Tibial nerve (tissue), 4 donors: ENCODE measurements at regions not wholly inside any gene's neighbourhood (a gene's known extent, or its start where the extent isn't known, plus 50 kb on each side); places are given as distances from the start of the nearest gene placed in this dataset.

Experiments
- DNase-seq, 2 donors: peaks; one replicate each; pipeline ENCODE4 v3.0.0-alpha.2; 2019; ENCODE audit warnings: low spot score in 2 of 2
- H3K27ac ChIP-seq, 4 donors: fragments of 200-600 bp; sonication (generic) in 3 of 4; one replicate each; pipeline ENCODE4 v1.5.1; 2017 to 2019; ENCODE audit warnings: mild to moderate bottlenecking in 1 of 4
- H3K27me3 ChIP-seq, 2 donors: fragments of 200-600 bp; sonication (generic) in 1 of 2; one replicate each; pipeline versions ENCODE4 v1.5.1 to v1.6.0; 2017 to 2019
- H3K36me3 ChIP-seq, 3 donors: fragments of 200-600 bp; sonication (generic); one replicate each; pipeline ENCODE4 v1.5.1; 2018 to 2019
- H3K4me1 ChIP-seq, 4 donors: fragments of 200-600 bp; sonication (generic) in 3 of 4; one replicate each; pipeline ENCODE4 v1.5.1; 2017 to 2019
- H3K4me3 ChIP-seq, 4 donors: fragments of 200-600 bp; sonication (generic) in 3 of 4; one replicate each; pipeline ENCODE4 v1.5.1; 2017 to 2019; ENCODE audit warnings: mild to moderate bottlenecking in 1 of 4, moderate library complexity in 1 of 4
- H3K9me3 ChIP-seq, 4 donors: fragments of 200-600 bp; sonication (generic) in 3 of 4; one replicate each; pipeline ENCODE4 v1.5.1; 2017 to 2019
- CTCF ChIP-seq, 5 experiments: fragments of 200-600 bp in 3 of 5; fragments of 450-650 bp in 2 of 5; sonication (generic) in 3 of 5; IDR thresholded peaks; one replicate each; pipeline ENCODE4 v1.5.1; 2016 to 2019; ENCODE audit warnings: antibody characterized with exemption in 5 of 5, mild to moderate bottlenecking in 3 of 5, moderate library complexity in 2 of 5
- EP300 ChIP-seq, 2 donors: sonication (generic); formaldehyde crosslinking; IDR thresholded peaks; one replicate each; pipeline ENCODE4 v1.6.1; 2017; ENCODE audit warnings: antibody characterized with exemption in 2 of 2, mild to moderate bottlenecking in 1 of 2
- POLR2A ChIP-seq, 2 donors: fragments of 450-650 bp; IDR thresholded peaks; one replicate each; pipeline ENCODE4 v1.6.1; 2017; ENCODE audit warnings: antibody characterized with exemption in 2 of 2, mild to moderate bottlenecking in 2 of 2, moderate library complexity in 2 of 2
- WGBS, 2 donors: methylation state at CpG; one replicate each; pipeline ENCODE4 v1.1.5; 2018; 5-methylcytosine and 5-hydroxymethylcytosine counted together

- no peak overlapping the region for H3K4me3 ChIP-seq
- no peaks in the 10 kb centered on the region for H3K9me3 ChIP-seq
- H3K36me3 ChIP-seq = no peaks in the 10 kb centered on the region
- H3K27me3 ChIP-seq = no peaks in the 10 kb centered on the region
- 71 to 72% methylated on average over 9 of the region's 9 CpGs for WGBS, 2 donors
- TF ChIP-seq CTCF (IDR thresholded peaks at IDR 0.05) = no peak
- no peak for TF ChIP-seq EP300 (IDR thresholded peaks at IDR 0.05)
- no peak for TF ChIP-seq POLR2A (IDR thresholded peaks at IDR 0.05)
- DNase-seq = no peak
- no peak overlapping the region for H3K27ac ChIP-seq
- no peaks in the 10 kb centered on the region for H3K4me1 ChIP-seq
Observed at GRCh38 chr1:81525085-81525484, 275.6 kb upstream of the ADGRL2 start.

- H3K27me3 ChIP-seq = no peaks in the 10 kb centered on the region
- H3K9me3 ChIP-seq = no peaks in the 10 kb centered on the region
- no peak overlapping the region for H3K4me3 ChIP-seq
- H3K4me1 ChIP-seq = no peaks in the 10 kb centered on the region
- 93 to 97% methylated on average over 1 of the region's 1 CpG for WGBS, 2 donors
- H3K27ac ChIP-seq = no peak overlapping the region
- no peak for DNase-seq
- H3K36me3 ChIP-seq = no peaks in the 10 kb centered on the region
- TF ChIP-seq EP300 (IDR thresholded peaks at IDR 0.05) (no peak), CTCF (IDR thresholded peaks at IDR 0.05) (no peak), POLR2A (IDR thresholded peaks at IDR 0.05) (no peak)
Observed at GRCh38 chr1:81519987-81520386, 280.7 kb upstream of the ADGRL2 start.

- whole genome bisulfite sequencing, 2 donors = 78 to 81% methylated on average over 8 of the region's 8 CpGs
- Histone ChIP-seq H3K27ac (no peak overlapping the region), H3K36me3 (no peaks in the 10 kb centered on the region), H3K4me1 (no peaks in the 10 kb centered on the region), H3K9me3 (no peaks in the 10 kb centered on the region), H3K4me3 (no peak overlapping the region), H3K27me3 (no peaks in the 10 kb centered on the region)
- DNase-seq = no peak
- TF ChIP-seq EP300 (IDR thresholded peaks at IDR 0.05) (no peak), CTCF (IDR thresholded peaks at IDR 0.05) (no peak), POLR2A (IDR thresholded peaks at IDR 0.05) (no peak)
Observed at GRCh38 chr1:81517987-81518386, 282.7 kb upstream of the ADGRL2 start.

GRCh38 chr1:81513796-81514354 lies 286.9 kb upstream of the ADGRL2 start:
- Histone ChIP-seq H3K27me3 (no peaks in the 10 kb centered on the region), H3K4me3 (no peak overlapping the region), H3K9me3 (no peaks in the 10 kb centered on the region), H3K36me3 (no peaks in the 10 kb centered on the region), H3K27ac (no peak overlapping the region), H3K4me1 (peaks cover 0 to 7% (median 0%) of the 10 kb centered on the region in 4 donors)
- WGBS, 2 donors = 63 to 64% methylated on average over 2 of the region's 2 CpGs
- no peak for TF ChIP-seq CTCF (IDR thresholded peaks at IDR 0.05)
- no peak for TF ChIP-seq POLR2A (IDR thresholded peaks at IDR 0.05)
- no peak for TF ChIP-seq EP300 (IDR thresholded peaks at IDR 0.05)
- DNase-seq = no peak

GRCh38 chr1:81512252-81513003 lies 288.3 kb upstream of the ADGRL2 start:
- no peaks in the 10 kb centered on the region for H3K36me3 ChIP-seq
- H3K27ac ChIP-seq = no peak overlapping the region
- H3K4me3 ChIP-seq = no peak overlapping the region
- no peaks in the 10 kb centered on the region for H3K27me3 ChIP-seq
- no peak for DNase-seq
- TF ChIP-seq EP300 (IDR thresholded peaks at IDR 0.05) = no peak
- no peak for TF ChIP-seq CTCF (IDR thresholded peaks at IDR 0.05)
- TF ChIP-seq POLR2A (IDR thresholded peaks at IDR 0.05) = no peak
- H3K9me3 ChIP-seq = no peaks in the 10 kb centered on the region
- WGBS, 2 donors = 42 to 54% methylated on average over 5 of the region's 5 CpGs
- peaks cover 0 to 7% (median 0%) of the 10 kb centered on the region in 4 donors for H3K4me1 ChIP-seq
